Gastrocnemius medialis (tissue), 4 donors: ENCODE measurements at regions not wholly inside any gene's neighbourhood (a gene's known extent, or its start where the extent isn't known, plus 50 kb on each side); places are given as distances from the start of the nearest gene placed in this dataset.

Source experiments
- ATAC-seq, 2 donors: fragments of 150-250 bp; one replicate each; pipeline ENCODE4 v1.9.1; 2016
- DNase-seq, 2 donors: peaks; one replicate each; pipeline ENCODE4 v3.0.0-alpha.2; 2019
- H3K27ac ChIP-seq, 4 donors: fragments of 200-600 bp; sonication (generic); 1 replicate in 1 of 4; 2 replicates in 3 of 4; pipeline ENCODE4 v1.5.1; 2016 to 2018; ENCODE audit warnings: mild to moderate bottlenecking in 2 of 4, moderate library complexity in 1 of 4
- H3K27me3 ChIP-seq, 3 donors: fragments of 200-600 bp; sonication (generic) in 2 of 3; 1 replicate in 1 of 3; 2 replicates in 2 of 3; pipeline versions ENCODE4 v1.5.1 to v1.6.0; 2016 to 2019; ENCODE audit warnings: mild to moderate bottlenecking in 1 of 3, moderate library complexity in 1 of 3
- H3K36me3 ChIP-seq, 2 donors: fragments of 200-600 bp; sonication (generic) in 1 of 2; one replicate each; pipeline ENCODE4 v1.5.1; 2017 to 2018
- H3K4me1 ChIP-seq, 2 donors: fragments of 200-600 bp; sonication (generic) in 1 of 2; one replicate each; pipeline ENCODE4 v1.5.1; 2016 to 2017; ENCODE audit warnings: mild to moderate bottlenecking in 2 of 2
- H3K4me3 ChIP-seq, 4 donors: fragments of 200-600 bp; sonication (generic) in 3 of 4; 1 replicate in 1 of 4; 2 replicates in 3 of 4; pipeline ENCODE4 v1.5.1; 2016 to 2019; ENCODE audit warnings: mild to moderate bottlenecking in 2 of 4
- H3K9me3 ChIP-seq, 3 donors: fragments of 200-600 bp; sonication (generic) in 2 of 3; 1 replicate in 1 of 3; 2 replicates in 2 of 3; pipeline ENCODE4 v1.5.1; 2016 to 2019
- POLR2A ChIP-seq, 2 donors: fragments of 450-650 bp; IDR thresholded peaks; one replicate each; pipeline ENCODE4 v1.6.1; 2017; ENCODE audit warnings: antibody characterized with exemption in 2 of 2, mild to moderate bottlenecking in 2 of 2, moderate library complexity in 2 of 2
- in situ Hi-C, 4 donors: fragments of 200-750 bp; cut with MboI; loops; one replicate each; pipeline versions ENCODE4 v1.15.0 to v1.8.0; 2017; ENCODE audit warnings: low sequenced_read_pairs in 4 of 4
- intact Hi-C: fragments of 100-400 bp; cut with DNase I; formaldehyde crosslinking; loops from one replicate; pipeline ENCODE4 v1.15.1; 2023; ENCODE audit warnings: low total_unique reads
- TF ChIP-seq, protein P1 (sequence below), 5 experiments: fragments of 450-650 bp in 3 of 5; fragments of 200-600 bp in 2 of 5; sonication (generic) in 2 of 5; IDR thresholded peaks in 4 of 5; conservative IDR thresholded peaks in 1 of 5; 1 replicate in 4 of 5; 2 replicates in 1 of 5; pipeline ENCODE4 v1.5.1; 2016 to 2019; ENCODE audit warnings: antibody characterized with exemption in 5 of 5, mild to moderate bottlenecking in 3 of 5, moderate library complexity in 3 of 5

DNA sequence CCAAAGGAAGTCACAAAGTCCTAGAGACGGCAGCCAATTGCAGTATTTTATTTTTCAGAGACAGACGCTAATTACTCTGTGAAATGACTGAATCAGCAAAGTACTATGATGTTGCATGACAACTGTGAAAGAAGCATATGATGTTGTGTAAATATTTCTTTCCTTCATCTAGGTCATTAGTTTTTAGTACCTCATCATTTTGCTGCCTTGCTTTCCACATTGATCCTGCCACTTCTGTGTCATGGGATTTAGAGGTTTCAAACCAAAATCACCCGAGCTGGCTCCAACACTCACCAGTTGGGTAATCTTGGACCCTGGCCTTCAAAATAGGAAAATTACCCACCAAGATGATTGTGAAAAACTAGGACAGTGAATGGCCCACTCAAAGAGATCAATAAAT lies 585.2 kb downstream of the ACTL7B start:
- no peak overlapping the region for H3K4me3 ChIP-seq
- DNase-seq (no peak), ATAC-seq (no peak)
- no peak for TF ChIP-seq POLR2A (IDR thresholded peaks at IDR 0.05)
- TF ChIP-seq, protein P1, sequence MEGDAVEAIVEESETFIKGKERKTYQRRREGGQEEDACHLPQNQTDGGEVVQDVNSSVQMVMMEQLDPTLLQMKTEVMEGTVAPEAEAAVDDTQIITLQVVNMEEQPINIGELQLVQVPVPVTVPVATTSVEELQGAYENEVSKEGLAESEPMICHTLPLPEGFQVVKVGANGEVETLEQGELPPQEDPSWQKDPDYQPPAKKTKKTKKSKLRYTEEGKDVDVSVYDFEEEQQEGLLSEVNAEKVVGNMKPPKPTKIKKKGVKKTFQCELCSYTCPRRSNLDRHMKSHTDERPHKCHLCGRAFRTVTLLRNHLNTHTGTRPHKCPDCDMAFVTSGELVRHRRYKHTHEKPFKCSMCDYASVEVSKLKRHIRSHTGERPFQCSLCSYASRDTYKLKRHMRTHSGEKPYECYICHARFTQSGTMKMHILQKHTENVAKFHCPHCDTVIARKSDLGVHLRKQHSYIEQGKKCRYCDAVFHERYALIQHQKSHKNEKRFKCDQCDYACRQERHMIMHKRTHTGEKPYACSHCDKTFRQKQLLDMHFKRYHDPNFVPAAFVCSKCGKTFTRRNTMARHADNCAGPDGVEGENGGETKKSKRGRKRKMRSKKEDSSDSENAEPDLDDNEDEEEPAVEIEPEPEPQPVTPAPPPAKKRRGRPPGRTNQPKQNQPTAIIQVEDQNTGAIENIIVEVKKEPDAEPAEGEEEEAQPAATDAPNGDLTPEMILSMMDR (IDR thresholded peaks at IDR 0.05 in 4 of 5, conservative IDR thresholded peaks at IDR 0.05 in 1 of 5), result no peak
- H3K4me1 ChIP-seq, result peaks cover 9 to 13% of the 10 kb centered on the region in 2 donors
- no peaks in the 10 kb centered on the region for H3K27me3 ChIP-seq
- no peak overlapping the region for H3K27ac ChIP-seq
- intact Hi-C loops (loop anchor here (2.0 to 5.0 kb wide), 3 partner anchors 297 to 803 kb away; no protein-coding TSS in a partner anchor), in situ Hi-C loops (loop anchor here (5.0 to 25.0 kb wide), 4 partner anchors 793 to 808 kb away; no protein-coding TSS in a partner anchor)
- H3K9me3 ChIP-seq, result no peaks in the 10 kb centered on the region
- no peaks in the 10 kb centered on the region for H3K36me3 ChIP-seq

DNA sequence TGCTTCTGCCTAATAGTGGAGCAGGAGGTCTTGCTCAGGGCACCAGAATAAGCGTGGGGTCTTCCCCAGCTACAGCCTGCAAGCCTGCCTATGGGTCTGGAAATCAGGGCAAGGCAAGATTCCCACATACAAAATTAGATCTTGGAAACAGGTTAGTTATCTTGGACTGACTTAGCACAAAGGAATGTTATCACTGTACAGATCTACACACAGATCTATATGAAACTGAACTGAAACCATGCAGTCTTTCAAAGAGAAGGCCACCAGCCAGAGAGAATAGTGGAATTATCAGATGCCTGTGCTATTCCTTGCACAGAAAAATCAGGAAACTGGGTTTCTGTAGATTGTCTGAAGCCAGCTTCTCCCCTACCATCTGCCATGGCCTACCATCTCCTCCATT lies 585.7 kb downstream of the ACTL7B start:
- intact Hi-C loops, result loop anchor here (2.0 to 5.0 kb wide), 3 partner anchors 297 to 803 kb away; no protein-coding TSS in a partner anchor
- TF ChIP-seq, protein P1 (IDR thresholded peaks at IDR 0.05 in 4 of 5, conservative IDR thresholded peaks at IDR 0.05 in 1 of 5), result no peak
- TF ChIP-seq POLR2A (IDR thresholded peaks at IDR 0.05), result no peak
- Histone ChIP-seq H3K4me1 (peaks cover 9 to 13% of the 10 kb centered on the region in 2 donors), H3K9me3 (no peaks in the 10 kb centered on the region), H3K27me3 (no peaks in the 10 kb centered on the region), H3K36me3 (no peaks in the 10 kb centered on the region), H3K27ac (no peak overlapping the region), H3K4me3 (no peak overlapping the region)
- ATAC-seq, result no peak
- in situ Hi-C loops, result loop anchor here (5.0 to 25.0 kb wide), 4 partner anchors 793 to 808 kb away; no protein-coding TSS in a partner anchor
- DNase-seq, result no peak

DNA sequence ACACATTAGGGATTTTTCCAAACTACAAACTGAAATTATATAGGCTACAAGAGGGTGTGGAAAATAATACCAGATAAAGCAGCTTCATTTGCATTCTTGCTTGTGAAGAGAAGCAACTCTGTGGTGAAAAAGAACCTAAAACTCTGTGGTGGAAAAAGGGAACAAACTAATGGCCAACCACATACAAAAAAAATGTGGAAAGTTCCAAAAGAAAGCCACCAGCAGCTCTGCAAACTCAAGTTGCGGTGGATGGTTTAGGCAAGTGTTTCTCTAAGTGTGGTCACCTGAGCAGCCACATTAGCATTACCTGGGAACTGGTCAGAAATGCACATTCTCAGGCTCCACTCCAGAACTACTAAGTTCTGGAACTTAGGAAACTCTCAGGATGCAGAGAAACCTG lies 586.4 kb downstream of the ACTL7B start:
- no peak for ATAC-seq
- no peaks in the 10 kb centered on the region for H3K9me3 ChIP-seq
- no peak for TF ChIP-seq POLR2A (IDR thresholded peaks at IDR 0.05)
- TF ChIP-seq, protein P1 (IDR thresholded peaks at IDR 0.05 in 4 of 5, conservative IDR thresholded peaks at IDR 0.05 in 1 of 5), result no peak
- peaks cover 9 to 13% of the 10 kb centered on the region in 2 donors for H3K4me1 ChIP-seq
- intact Hi-C loops, result no loop called here
- H3K36me3 ChIP-seq, result no peaks in the 10 kb centered on the region
- no peak for DNase-seq
- H3K27ac ChIP-seq, result no peak overlapping the region
- H3K27me3 ChIP-seq, result no peaks in the 10 kb centered on the region
- H3K4me3 ChIP-seq, result no peak overlapping the region
- in situ Hi-C loops, result loop anchor here in 1 of 4 donors (25.0 kb wide), 1 partner anchor 807 kb away; no protein-coding TSS in a partner anchor

DNA sequence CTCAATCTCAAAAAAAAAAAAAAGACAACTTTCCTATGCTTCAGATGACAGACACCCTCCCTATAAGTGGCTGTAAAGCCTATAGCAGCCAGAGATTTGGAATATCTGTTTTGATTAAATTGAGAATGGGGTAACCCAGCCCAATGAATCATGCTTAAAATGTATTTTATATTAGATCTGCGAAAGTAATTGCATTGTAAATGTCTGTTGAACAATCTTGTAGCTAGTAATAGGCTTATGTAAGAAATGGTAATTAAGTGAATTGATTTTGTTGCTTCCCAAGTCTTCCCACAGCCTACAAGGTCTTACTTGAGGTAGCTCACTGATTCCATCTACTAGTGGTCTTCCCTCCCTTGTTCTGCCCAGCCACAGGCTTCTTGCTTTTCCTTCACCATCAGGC lies 590.7 kb downstream of the ACTL7B start:
- Histone ChIP-seq H3K27me3 (no peaks in the 10 kb centered on the region), H3K27ac (no peak overlapping the region), H3K4me3 (no peak overlapping the region), H3K9me3 (no peaks in the 10 kb centered on the region), H3K36me3 (no peaks in the 10 kb centered on the region), H3K4me1 (no peaks in the 10 kb centered on the region)
- intact Hi-C loops (no loop called here), in situ Hi-C loops (loop anchor here in 1 of 4 donors (25.0 kb wide), 1 partner anchor 803 kb away; no protein-coding TSS in a partner anchor)
- TF ChIP-seq, protein P1 (IDR thresholded peaks at IDR 0.05 in 4 of 5, conservative IDR thresholded peaks at IDR 0.05 in 1 of 5), result no peak
- no peak for TF ChIP-seq POLR2A (IDR thresholded peaks at IDR 0.05)
- no peak for ATAC-seq
- no peak for DNase-seq

DNA sequence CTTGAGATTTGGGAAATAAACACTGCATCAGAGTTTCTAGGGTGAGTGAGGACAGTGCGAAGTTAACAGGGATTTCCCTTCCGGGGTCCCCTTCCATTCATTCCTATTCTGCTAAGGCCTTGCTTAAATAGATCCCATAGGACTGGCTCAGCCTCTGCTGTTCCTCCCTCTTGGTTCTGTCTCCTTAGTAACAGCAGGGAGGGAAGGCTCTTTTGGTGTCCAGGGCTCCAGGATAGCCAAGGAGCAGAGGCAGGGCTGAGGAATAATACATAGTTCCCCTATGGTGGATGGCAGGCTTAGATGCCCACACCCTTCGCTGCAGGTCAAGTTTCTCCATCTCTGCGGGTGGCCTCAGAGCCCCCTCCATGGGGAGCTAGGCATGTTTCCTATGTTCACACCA lies 591.7 kb downstream of the ACTL7B start:
- no peak overlapping the region for H3K27ac ChIP-seq
- in situ Hi-C loops, result loop anchor here in 1 of 4 donors (25.0 kb wide), 1 partner anchor 802 kb away; no protein-coding TSS in a partner anchor
- DNase-seq, result no peak
- TF ChIP-seq, protein P1 (IDR thresholded peaks at IDR 0.05 in 4 of 5, conservative IDR thresholded peaks at IDR 0.05 in 1 of 5), result no peak
- TF ChIP-seq POLR2A (IDR thresholded peaks at IDR 0.05), result no peak
- H3K9me3 ChIP-seq, result no peaks in the 10 kb centered on the region
- H3K4me1 ChIP-seq, result no peaks in the 10 kb centered on the region
- no peak overlapping the region for H3K4me3 ChIP-seq
- intact Hi-C loops, result no loop called here
- no peaks in the 10 kb centered on the region for H3K27me3 ChIP-seq
- no peak for ATAC-seq
- no peaks in the 10 kb centered on the region for H3K36me3 ChIP-seq
